ENCODE measurements at regions not wholly inside any gene's neighbourhood (a gene's known extent, or its start where the extent isn't known, plus 50 kb on each side); places are given as distances from the start of the nearest gene placed in this dataset.

- DNase-seq (ENCODE audit: low spot score in 2 of 2) (no peak), ATAC-seq (replicated peaks; ENCODE audit: extremely low read depth, poor library complexity, severe bottlenecking) (no peak)
- Mint-ChIP-seq H3K27me3 (peaks cover 9% of the 10 kb centered on the region), H3K27ac (ENCODE audit: low read depth) (no peak overlapping the region), H3K36me3 (ENCODE audit: insufficient read depth) (no peaks in the 10 kb centered on the region), H3K4me1 (no peaks in the 10 kb centered on the region), H3K4me3 (no peak overlapping the region), H3K9me3 (no peaks in the 10 kb centered on the region)
Observed at GRCh38 chr2:121087117-121087516, 197.9 kb downstream of the TFCP2L1 start.

- H3K4me3 Mint-ChIP-seq, result no peak overlapping the region
- H3K9me3 Mint-ChIP-seq, result no peaks in the 10 kb centered on the region
- no peak for DNase-seq (ENCODE audit: low spot score in 2 of 2)
- H3K27me3 Mint-ChIP-seq, result no peaks in the 10 kb centered on the region
- no peak for ATAC-seq (replicated peaks; ENCODE audit: extremely low read depth, poor library complexity, severe bottlenecking)
- H3K36me3 Mint-ChIP-seq (ENCODE audit: insufficient read depth), result no peaks in the 10 kb centered on the region
- H3K27ac Mint-ChIP-seq (ENCODE audit: low read depth), result no peak overlapping the region
- H3K4me1 Mint-ChIP-seq, result no peaks in the 10 kb centered on the region
Observed at GRCh38 chr2:121088251-121089165, 196.5 kb downstream of the TFCP2L1 start.

- Mint-ChIP-seq H3K4me3 (no peak overlapping the region), H3K27me3 (no peaks in the 10 kb centered on the region), H3K9me3 (no peaks in the 10 kb centered on the region), H3K36me3 (ENCODE audit: insufficient read depth) (no peaks in the 10 kb centered on the region), H3K27ac (ENCODE audit: low read depth) (no peak overlapping the region), H3K4me1 (no peaks in the 10 kb centered on the region)
- ATAC-seq (replicated peaks; ENCODE audit: extremely low read depth, poor library complexity, severe bottlenecking) (no peak), DNase-seq (ENCODE audit: low spot score in 2 of 2) (no peak)
Observed at GRCh38 chr2:121089166-121089510, 195.9 kb downstream of the TFCP2L1 start.

GRCh38 chr2:121090088-121090715 is 194.8 kb downstream of the TFCP2L1 start:
- ATAC-seq (replicated peaks; ENCODE audit: extremely low read depth, poor library complexity, severe bottlenecking) (no peak), DNase-seq (ENCODE audit: low spot score in 2 of 2) (no peak)
- H3K27ac Mint-ChIP-seq (ENCODE audit: low read depth), result no peak overlapping the region
- peaks cover 7% of the 10 kb centered on the region for H3K27me3 Mint-ChIP-seq
- no peaks in the 10 kb centered on the region for H3K4me1 Mint-ChIP-seq
- H3K4me3 Mint-ChIP-seq, result no peak overlapping the region
- no peaks in the 10 kb centered on the region for H3K36me3 Mint-ChIP-seq (ENCODE audit: insufficient read depth)
- no peaks in the 10 kb centered on the region for H3K9me3 Mint-ChIP-seq

GRCh38 chr2:121092095-121092494 is 192.9 kb downstream of the TFCP2L1 start:
- Mint-ChIP-seq H3K4me3 (no peak overlapping the region), H3K27me3 (peaks cover 20% of the 10 kb centered on the region), H3K27ac (ENCODE audit: low read depth) (no peak overlapping the region), H3K36me3 (ENCODE audit: insufficient read depth) (no peaks in the 10 kb centered on the region), H3K9me3 (no peaks in the 10 kb centered on the region), H3K4me1 (no peaks in the 10 kb centered on the region)
- ATAC-seq (replicated peaks; ENCODE audit: extremely low read depth, poor library complexity, severe bottlenecking) (no peak), DNase-seq (ENCODE audit: low spot score in 2 of 2) (no peak)

GRCh38 chr2:121093692-121094091 is 191.3 kb downstream of the TFCP2L1 start:
- Mint-ChIP-seq H3K4me3 (no peak overlapping the region), H3K4me1 (no peaks in the 10 kb centered on the region), H3K36me3 (ENCODE audit: insufficient read depth) (no peaks in the 10 kb centered on the region), H3K27me3 (peaks cover 21% of the 10 kb centered on the region), H3K27ac (ENCODE audit: low read depth) (no peak overlapping the region), H3K9me3 (no peaks in the 10 kb centered on the region)
- no peak for DNase-seq (ENCODE audit: low spot score in 2 of 2)
- no peak for ATAC-seq (replicated peaks; ENCODE audit: extremely low read depth, poor library complexity, severe bottlenecking)

- no peaks in the 10 kb centered on the region for H3K4me1 Mint-ChIP-seq
- H3K9me3 Mint-ChIP-seq, result no peaks in the 10 kb centered on the region
- H3K4me3 Mint-ChIP-seq, result no peak overlapping the region
- DNase-seq (ENCODE audit: low spot score in 2 of 2) (no peak), ATAC-seq (replicated peaks; ENCODE audit: extremely low read depth, poor library complexity, severe bottlenecking) (no peak)
- H3K36me3 Mint-ChIP-seq (ENCODE audit: insufficient read depth), result no peaks in the 10 kb centered on the region
- H3K27ac Mint-ChIP-seq (ENCODE audit: low read depth), result no peak overlapping the region
- peaks cover 21% of the 10 kb centered on the region for H3K27me3 Mint-ChIP-seq
Observed at GRCh38 chr2:121094101-121094500, 190.9 kb downstream of the TFCP2L1 start.

GRCh38 chr2:121094845-121095244 is 190.2 kb downstream of the TFCP2L1 start:
- H3K27me3 Mint-ChIP-seq, result peaks cover 21% of the 10 kb centered on the region
- H3K9me3 Mint-ChIP-seq, result no peaks in the 10 kb centered on the region
- H3K4me3 Mint-ChIP-seq, result no peak overlapping the region
- DNase-seq (ENCODE audit: low spot score in 2 of 2) (no peak), ATAC-seq (replicated peaks; ENCODE audit: extremely low read depth, poor library complexity, severe bottlenecking) (no peak)
- H3K36me3 Mint-ChIP-seq (ENCODE audit: insufficient read depth), result no peaks in the 10 kb centered on the region
- no peak overlapping the region for H3K27ac Mint-ChIP-seq (ENCODE audit: low read depth)
- H3K4me1 Mint-ChIP-seq, result no peaks in the 10 kb centered on the region

GRCh38 chr2:121095257-121096080 is 189.5 kb downstream of the TFCP2L1 start:
- Mint-ChIP-seq H3K4me1 (no peaks in the 10 kb centered on the region), H3K36me3 (ENCODE audit: insufficient read depth) (no peaks in the 10 kb centered on the region), H3K9me3 (no peaks in the 10 kb centered on the region), H3K27me3 (peaks cover 21% of the 10 kb centered on the region), H3K27ac (ENCODE audit: low read depth) (no peak overlapping the region), H3K4me3 (no peak overlapping the region)
- ATAC-seq (replicated peaks; ENCODE audit: extremely low read depth, poor library complexity, severe bottlenecking), result no peak
- no peak for DNase-seq (ENCODE audit: low spot score in 2 of 2)

GRCh38 chr2:121096611-121097010 is 188.4 kb downstream of the TFCP2L1 start:
- Mint-ChIP-seq H3K4me3 (no peak overlapping the region), H3K4me1 (no peaks in the 10 kb centered on the region), H3K27me3 (peaks cover 31% of the 10 kb centered on the region), H3K9me3 (no peaks in the 10 kb centered on the region), H3K27ac (ENCODE audit: low read depth) (no peak overlapping the region), H3K36me3 (ENCODE audit: insufficient read depth) (no peaks in the 10 kb centered on the region)
- DNase-seq (ENCODE audit: low spot score in 2 of 2) (no peak), ATAC-seq (replicated peaks; ENCODE audit: extremely low read depth, poor library complexity, severe bottlenecking) (no peak)

GRCh38 chr2:121098556-121098955 is 186.4 kb downstream of the TFCP2L1 start:
- no peak overlapping the region for H3K4me3 Mint-ChIP-seq
- H3K9me3 Mint-ChIP-seq, result no peaks in the 10 kb centered on the region
- no peaks in the 10 kb centered on the region for H3K36me3 Mint-ChIP-seq (ENCODE audit: insufficient read depth)
- H3K27ac Mint-ChIP-seq (ENCODE audit: low read depth), result no peak overlapping the region
- no peak for ATAC-seq (replicated peaks; ENCODE audit: extremely low read depth, poor library complexity, severe bottlenecking)
- no peak for DNase-seq (ENCODE audit: low spot score in 2 of 2)
- H3K27me3 Mint-ChIP-seq, result peaks cover 51% of the 10 kb centered on the region
- H3K4me1 Mint-ChIP-seq, result no peaks in the 10 kb centered on the region

GRCh38 chr2:121099329-121100290 is 185.4 kb downstream of the TFCP2L1 start:
- H3K27me3 Mint-ChIP-seq, result peaks cover 60% of the 10 kb centered on the region
- no peak overlapping the region for H3K4me3 Mint-ChIP-seq
- no peak for DNase-seq (ENCODE audit: low spot score in 2 of 2)
- H3K9me3 Mint-ChIP-seq, result no peaks in the 10 kb centered on the region
- H3K27ac Mint-ChIP-seq (ENCODE audit: low read depth), result no peak overlapping the region
- H3K4me1 Mint-ChIP-seq, result no peaks in the 10 kb centered on the region
- no peak for ATAC-seq (replicated peaks; ENCODE audit: extremely low read depth, poor library complexity, severe bottlenecking)
- H3K36me3 Mint-ChIP-seq (ENCODE audit: insufficient read depth), result no peaks in the 10 kb centered on the region

Data from central memory CD8-positive, alpha-beta T cell (primary cell).